ENCODE measurements at regions not wholly inside any gene's neighbourhood (a gene's known extent, or its start where the extent isn't known, plus 50 kb on each side); places are given as distances from the start of the nearest gene placed in this dataset.

GRCh38 chr4:145346081-145346480 lies 135.6 kb upstream of the SMAD1 start:
- Histone ChIP-seq H3K4me3 (no peak overlapping the region), H3K9me3 (no peaks in the 10 kb centered on the region), H3K27me3 (no peaks in the 10 kb centered on the region), H3K27ac (no peak overlapping the region), H3K4me1 (no peaks in the 10 kb centered on the region), H3K36me3 (no peaks in the 10 kb centered on the region)
- DNase-seq (no peak), ATAC-seq (no peak)
- intact Hi-C loops (cut with DNase I) = no loop called here
- TF ChIP-seq, protein P1, sequence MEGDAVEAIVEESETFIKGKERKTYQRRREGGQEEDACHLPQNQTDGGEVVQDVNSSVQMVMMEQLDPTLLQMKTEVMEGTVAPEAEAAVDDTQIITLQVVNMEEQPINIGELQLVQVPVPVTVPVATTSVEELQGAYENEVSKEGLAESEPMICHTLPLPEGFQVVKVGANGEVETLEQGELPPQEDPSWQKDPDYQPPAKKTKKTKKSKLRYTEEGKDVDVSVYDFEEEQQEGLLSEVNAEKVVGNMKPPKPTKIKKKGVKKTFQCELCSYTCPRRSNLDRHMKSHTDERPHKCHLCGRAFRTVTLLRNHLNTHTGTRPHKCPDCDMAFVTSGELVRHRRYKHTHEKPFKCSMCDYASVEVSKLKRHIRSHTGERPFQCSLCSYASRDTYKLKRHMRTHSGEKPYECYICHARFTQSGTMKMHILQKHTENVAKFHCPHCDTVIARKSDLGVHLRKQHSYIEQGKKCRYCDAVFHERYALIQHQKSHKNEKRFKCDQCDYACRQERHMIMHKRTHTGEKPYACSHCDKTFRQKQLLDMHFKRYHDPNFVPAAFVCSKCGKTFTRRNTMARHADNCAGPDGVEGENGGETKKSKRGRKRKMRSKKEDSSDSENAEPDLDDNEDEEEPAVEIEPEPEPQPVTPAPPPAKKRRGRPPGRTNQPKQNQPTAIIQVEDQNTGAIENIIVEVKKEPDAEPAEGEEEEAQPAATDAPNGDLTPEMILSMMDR (IDR thresholded peaks at IDR 0.05) = no peak

DNA sequence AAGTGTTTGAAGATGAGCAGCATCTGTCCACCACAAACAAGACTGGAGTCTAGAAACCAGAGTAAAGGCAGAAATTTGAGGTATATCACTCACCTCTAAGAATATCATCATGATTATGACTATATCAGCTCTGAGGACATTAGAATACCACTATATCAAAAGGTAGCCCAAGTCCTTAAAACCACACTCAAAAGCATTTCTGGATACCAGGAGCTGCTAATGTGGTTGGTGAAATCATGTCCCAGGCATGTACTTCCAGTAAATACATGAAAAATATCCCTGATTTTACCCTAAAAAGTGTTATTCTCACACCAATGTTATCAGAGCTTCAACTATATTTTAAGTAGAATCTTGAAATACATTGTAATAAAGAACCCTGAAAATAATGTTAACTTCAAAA lies 136.3 kb upstream of the SMAD1 start:
- H3K9me3 ChIP-seq = no peaks in the 10 kb centered on the region
- intact Hi-C loops (cut with DNase I) = no loop called here
- no peak overlapping the region for H3K27ac ChIP-seq
- ATAC-seq = no peak
- no peaks in the 10 kb centered on the region for H3K36me3 ChIP-seq
- H3K27me3 ChIP-seq = no peaks in the 10 kb centered on the region
- H3K4me1 ChIP-seq = no peaks in the 10 kb centered on the region
- TF ChIP-seq, protein P1 (IDR thresholded peaks at IDR 0.05) = no peak
- DNase-seq = no peak
- no peak overlapping the region for H3K4me3 ChIP-seq

DNA sequence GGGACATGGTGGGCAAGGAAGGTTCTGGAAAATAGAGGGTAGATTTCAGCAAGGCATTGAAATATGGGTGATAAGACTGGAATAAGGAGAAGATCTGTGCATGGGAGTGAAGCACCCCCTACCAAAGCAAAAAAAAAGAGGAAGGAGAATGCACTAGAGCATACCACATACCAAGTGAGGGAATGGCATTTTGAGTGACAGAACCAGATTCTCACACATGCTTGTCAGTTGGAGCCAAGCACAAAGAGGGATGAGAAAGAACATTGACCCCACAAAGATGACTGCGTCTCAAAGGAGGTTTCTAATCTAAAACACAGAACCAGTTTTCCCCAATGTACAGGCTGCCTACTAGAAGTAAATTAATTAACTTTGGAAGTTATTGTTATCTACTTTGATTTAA lies 140.3 kb upstream of the SMAD1 start:
- H3K4me1 ChIP-seq = no peaks in the 10 kb centered on the region
- no peaks in the 10 kb centered on the region for H3K36me3 ChIP-seq
- intact Hi-C loops (cut with DNase I) = no loop called here
- no peak overlapping the region for H3K4me3 ChIP-seq
- TF ChIP-seq, protein P1 (IDR thresholded peaks at IDR 0.05) = no peak
- H3K27me3 ChIP-seq = no peaks in the 10 kb centered on the region
- ATAC-seq (no peak), DNase-seq (no peak)
- H3K9me3 ChIP-seq = no peaks in the 10 kb centered on the region
- no peak overlapping the region for H3K27ac ChIP-seq

DNA sequence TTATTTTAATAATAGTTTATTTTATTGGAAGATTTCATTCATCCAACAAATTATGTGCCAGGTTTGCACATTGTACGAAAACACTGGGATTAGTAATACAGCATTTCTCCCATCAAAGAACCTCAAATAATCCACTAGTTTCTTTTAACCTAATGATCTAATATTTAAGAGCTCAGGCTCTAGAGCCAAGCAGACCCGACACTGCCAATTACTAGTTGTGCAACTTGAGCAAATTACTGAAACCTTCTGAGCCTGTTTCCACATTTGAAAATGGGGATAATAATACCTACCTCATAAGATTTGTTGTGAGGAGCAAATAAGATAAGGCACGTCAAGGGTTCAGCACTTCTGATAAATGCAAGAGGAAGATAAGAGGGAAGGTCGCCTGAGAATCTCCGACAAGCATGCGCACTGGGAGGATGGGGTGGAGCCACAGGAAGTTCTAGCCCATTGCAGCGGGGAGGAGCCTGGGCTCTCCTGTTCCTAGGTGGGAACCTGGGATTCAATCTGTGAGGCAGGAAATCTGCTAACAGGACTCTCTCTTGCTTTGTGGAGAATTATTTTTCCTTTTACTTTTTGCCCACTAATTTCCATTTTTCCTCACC lies 141.5 kb upstream of the SMAD1 start:
- intact Hi-C loops (cut with DNase I) = no loop called here
- Histone ChIP-seq H3K27ac (no peak overlapping the region), H3K27me3 (no peaks in the 10 kb centered on the region), H3K4me3 (no peak overlapping the region), H3K9me3 (no peaks in the 10 kb centered on the region), H3K4me1 (no peaks in the 10 kb centered on the region), H3K36me3 (no peaks in the 10 kb centered on the region)
- DNase-seq (no peak), ATAC-seq (no peak)
- TF ChIP-seq, protein P1 (IDR thresholded peaks at IDR 0.05) = no peak

DNA sequence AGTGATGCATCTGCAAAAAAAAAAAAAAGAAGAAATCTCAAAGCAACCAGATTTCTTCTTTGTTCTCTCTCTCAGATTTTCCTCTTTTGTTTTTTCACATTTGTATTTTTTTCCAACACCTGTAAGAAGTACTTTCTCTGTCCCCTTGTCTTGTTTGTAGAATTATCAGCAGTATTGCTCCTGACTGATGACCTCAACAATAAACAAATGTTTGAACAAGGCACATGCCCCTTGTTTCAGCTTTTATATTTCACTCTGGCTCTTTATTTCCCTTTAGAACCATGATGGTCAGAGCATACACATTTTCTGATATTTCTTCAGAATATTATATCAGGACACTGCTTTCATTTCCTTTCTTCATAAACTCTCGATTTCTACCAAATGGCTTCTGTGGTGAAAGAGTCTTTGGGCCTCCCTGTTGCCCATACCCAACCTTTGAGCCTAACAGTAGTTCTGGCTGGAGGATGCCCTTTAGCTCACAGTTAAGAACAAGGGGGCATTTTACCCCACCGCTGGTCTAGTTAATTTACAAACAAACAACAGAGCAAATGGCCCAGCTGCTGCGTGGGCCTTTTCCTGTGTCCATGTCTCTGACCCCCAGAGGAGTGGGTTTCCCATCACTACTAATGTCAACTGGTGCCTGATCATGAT lies 142.5 kb upstream of the SMAD1 start:
- H3K27me3 ChIP-seq = no peaks in the 10 kb centered on the region
- no peaks in the 10 kb centered on the region for H3K36me3 ChIP-seq
- TF ChIP-seq, protein P1 (IDR thresholded peaks at IDR 0.05) = no peak
- intact Hi-C loops (cut with DNase I) = no loop called here
- ATAC-seq (no peak), DNase-seq (no peak)
- H3K4me1 ChIP-seq = no peaks in the 10 kb centered on the region
- H3K27ac ChIP-seq = no peak overlapping the region
- H3K9me3 ChIP-seq = no peaks in the 10 kb centered on the region
- H3K4me3 ChIP-seq = no peak overlapping the region

Data from upper lobe of right lung (tissue), 1 donor.